Coronary artery (tissue), 2 donors: ENCODE measurements at regions not wholly inside any gene's neighbourhood (a gene's known extent, or its start where the extent isn't known, plus 50 kb on each side); places are given as distances from the start of the nearest gene placed in this dataset.

Source experiments
- DNase-seq: peaks from one replicate; pipeline ENCODE4 v3.0.0-alpha.2; 2017; ENCODE audit warnings: low spot score
- H3K27ac ChIP-seq, 2 donors: fragments of 200-600 bp; sonication (generic); one replicate each; pipeline ENCODE4 v1.5.1; 2016 to 2019
- H3K4me3 ChIP-seq: fragments of 200-600 bp; sonication (generic); 2 replicates; pipeline ENCODE4 v1.5.1; 2016; ENCODE audit warnings: mild to moderate bottlenecking, moderate library complexity
- TF ChIP-seq, protein P1 (sequence below): fragments of 200-600 bp; sonication (generic); IDR thresholded peaks from one replicate; pipeline ENCODE4 v1.5.1; 2019; ENCODE audit warnings: antibody characterized with exemption

- Histone ChIP-seq H3K27ac (no peak overlapping the region), H3K4me3 (no peak overlapping the region)
- TF ChIP-seq, protein P1, sequence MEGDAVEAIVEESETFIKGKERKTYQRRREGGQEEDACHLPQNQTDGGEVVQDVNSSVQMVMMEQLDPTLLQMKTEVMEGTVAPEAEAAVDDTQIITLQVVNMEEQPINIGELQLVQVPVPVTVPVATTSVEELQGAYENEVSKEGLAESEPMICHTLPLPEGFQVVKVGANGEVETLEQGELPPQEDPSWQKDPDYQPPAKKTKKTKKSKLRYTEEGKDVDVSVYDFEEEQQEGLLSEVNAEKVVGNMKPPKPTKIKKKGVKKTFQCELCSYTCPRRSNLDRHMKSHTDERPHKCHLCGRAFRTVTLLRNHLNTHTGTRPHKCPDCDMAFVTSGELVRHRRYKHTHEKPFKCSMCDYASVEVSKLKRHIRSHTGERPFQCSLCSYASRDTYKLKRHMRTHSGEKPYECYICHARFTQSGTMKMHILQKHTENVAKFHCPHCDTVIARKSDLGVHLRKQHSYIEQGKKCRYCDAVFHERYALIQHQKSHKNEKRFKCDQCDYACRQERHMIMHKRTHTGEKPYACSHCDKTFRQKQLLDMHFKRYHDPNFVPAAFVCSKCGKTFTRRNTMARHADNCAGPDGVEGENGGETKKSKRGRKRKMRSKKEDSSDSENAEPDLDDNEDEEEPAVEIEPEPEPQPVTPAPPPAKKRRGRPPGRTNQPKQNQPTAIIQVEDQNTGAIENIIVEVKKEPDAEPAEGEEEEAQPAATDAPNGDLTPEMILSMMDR, result no peak
- DNase-seq, result no peak
Observed at GRCh38 chr6:231779-232178, 60.5 kb upstream of the DUSP22 start.

GRCh38 chr6:232982-233640, 59.2 kb upstream of the DUSP22 start:
- H3K4me3 ChIP-seq, result no peak overlapping the region
- DNase-seq, result no peak
- TF ChIP-seq, protein P1, result no peak
- no peak overlapping the region for H3K27ac ChIP-seq

GRCh38 chr6:234706-235372, 57.4 kb upstream of the DUSP22 start:
- TF ChIP-seq, protein P1, result no peak
- DNase-seq, result no peak
- no peak overlapping the region for H3K4me3 ChIP-seq
- no peak overlapping the region for H3K27ac ChIP-seq

- TF ChIP-seq, protein P1, result no peak
- H3K4me3 ChIP-seq, result no peak overlapping the region
- DNase-seq, result no peak
- H3K27ac ChIP-seq, result no peak overlapping the region
Observed at GRCh38 chr6:235763-236360, 56.4 kb upstream of the DUSP22 start.

- H3K27ac ChIP-seq, result no peak overlapping the region
- DNase-seq, result no peak
- no peak overlapping the region for H3K4me3 ChIP-seq
- TF ChIP-seq, protein P1, result no peak
Observed at GRCh38 chr6:236519-236918, 55.8 kb upstream of the DUSP22 start.

- DNase-seq, result no peak
- Histone ChIP-seq H3K27ac (no peak overlapping the region), H3K4me3 (no peak overlapping the region)
- TF ChIP-seq, protein P1, result no peak
Observed at GRCh38 chr6:240151-240550, 52.1 kb upstream of the DUSP22 start.
